Stimulated activated naive CD8-positive, alpha-beta T cell treated with anti-CD3 and anti-CD28 coated beads, Interleukin-15, amount 100 ng/mL, for 72 hours (primary cell): ENCODE measurements at regions not wholly inside any gene's neighbourhood (a gene's known extent, or its start where the extent isn't known, plus 50 kb on each side); places are given as distances from the start of the nearest gene placed in this dataset.

Experiments
- ATAC-seq: fragments of 150-1000 bp; cut with Tn5 transposase; 2 replicates; pipeline ENCODE4 v1.10.0; 2021; ENCODE audit warnings: mild to moderate bottlenecking, moderate library complexity
- DNase-seq, 2 donors: peaks; one replicate each; pipeline ENCODE4 v3.0.0; 2021 to 2022
- H3K27ac Mint-ChIP-seq, 2 donors: one replicate each; pipeline ENCODE4 v1.8.0; 2022; ENCODE audit warnings: mild to moderate bottlenecking in 2 of 2, mixed read lengths in 2 of 2, moderate library complexity in 2 of 2
- H3K27me3 Mint-ChIP-seq: one replicate; pipeline ENCODE4 v1.8.0; 2022; ENCODE audit warnings: mixed read lengths
- H3K4me1 Mint-ChIP-seq: one replicate; pipeline ENCODE4 v1.8.0; 2022; ENCODE audit warnings: mild to moderate bottlenecking, mixed read lengths
- H3K4me3 Mint-ChIP-seq, 2 donors: one replicate each; pipeline ENCODE4 v1.8.0; 2022; ENCODE audit warnings: mild to moderate bottlenecking in 2 of 2, mixed read lengths in 2 of 2, moderate library complexity in 1 of 2
- H3K9me3 Mint-ChIP-seq, 2 donors: one replicate each; pipeline ENCODE4 v1.8.0; 2022; ENCODE audit warnings: mixed read lengths in 2 of 2

DNA sequence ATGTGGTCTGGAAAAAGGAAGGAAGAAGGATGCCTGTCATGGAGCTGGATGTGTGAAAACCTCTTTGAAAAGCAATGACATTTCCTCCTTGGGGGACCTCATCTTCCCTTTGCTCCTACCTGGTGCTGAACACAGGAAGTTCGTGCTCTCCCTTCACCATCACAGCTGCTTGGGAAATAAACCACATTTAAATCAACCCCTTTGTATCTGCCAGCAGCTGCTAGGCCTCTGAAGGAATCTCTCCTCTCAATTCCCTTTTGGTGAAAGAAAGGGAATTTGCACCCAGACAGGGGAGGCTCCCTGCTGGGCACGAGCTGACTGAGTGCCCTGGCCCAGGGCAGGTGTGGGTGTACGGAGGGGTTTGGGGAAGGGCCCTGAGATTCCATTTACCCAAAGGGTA is 437.7 kb downstream of the TSHZ3 start:
- Mint-ChIP-seq H3K9me3 (no peaks in the 10 kb centered on the region), H3K27me3 (peaks cover 7% of the 10 kb centered on the region), H3K4me3 (no peak overlapping the region), H3K4me1 (no peaks in the 10 kb centered on the region), H3K27ac (no peak overlapping the region)
- DNase-seq, result no peak
- no peak for ATAC-seq

DNA sequence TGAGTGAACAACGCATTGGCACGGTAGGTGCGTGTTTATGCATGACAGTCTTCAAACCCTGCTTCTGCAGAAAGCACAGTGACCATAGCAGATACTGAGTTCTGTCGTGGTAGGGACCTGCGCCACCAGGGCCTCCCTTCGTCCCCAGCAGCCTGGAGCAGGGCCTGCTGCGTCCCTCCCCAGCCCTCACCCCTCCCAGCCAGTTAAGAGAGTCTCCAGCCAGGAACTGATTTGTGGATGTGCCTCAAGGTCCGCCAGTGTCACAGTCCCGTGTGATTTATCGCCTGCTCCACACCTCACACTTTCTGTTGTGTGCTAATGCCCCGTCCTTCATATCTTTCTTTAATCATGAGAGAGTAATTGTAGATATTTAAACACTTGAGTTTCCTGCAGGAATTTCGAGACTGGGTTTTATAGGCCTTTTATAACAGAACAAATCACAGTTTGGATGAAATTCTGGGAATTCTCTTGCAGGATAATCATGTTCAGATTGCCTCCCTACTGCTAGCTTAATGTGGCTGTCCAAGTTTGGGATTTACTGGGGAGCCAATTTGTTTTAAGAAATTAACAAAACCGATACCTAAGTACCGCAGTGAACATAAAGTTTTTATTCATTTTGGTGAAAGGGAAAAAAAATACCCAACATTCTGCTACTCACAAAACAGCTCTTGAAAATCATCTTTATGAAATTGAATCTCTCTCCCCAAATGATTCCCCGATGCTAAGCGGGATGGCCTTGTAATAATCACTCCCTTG is 438.6 kb downstream of the TSHZ3 start:
- ATAC-seq, result no peak
- H3K4me3 Mint-ChIP-seq, result no peak overlapping the region
- no peaks in the 10 kb centered on the region for H3K4me1 Mint-ChIP-seq
- no peak for DNase-seq
- no peaks in the 10 kb centered on the region for H3K9me3 Mint-ChIP-seq
- H3K27ac Mint-ChIP-seq, result no peak overlapping the region
- peaks cover 7% of the 10 kb centered on the region for H3K27me3 Mint-ChIP-seq

DNA sequence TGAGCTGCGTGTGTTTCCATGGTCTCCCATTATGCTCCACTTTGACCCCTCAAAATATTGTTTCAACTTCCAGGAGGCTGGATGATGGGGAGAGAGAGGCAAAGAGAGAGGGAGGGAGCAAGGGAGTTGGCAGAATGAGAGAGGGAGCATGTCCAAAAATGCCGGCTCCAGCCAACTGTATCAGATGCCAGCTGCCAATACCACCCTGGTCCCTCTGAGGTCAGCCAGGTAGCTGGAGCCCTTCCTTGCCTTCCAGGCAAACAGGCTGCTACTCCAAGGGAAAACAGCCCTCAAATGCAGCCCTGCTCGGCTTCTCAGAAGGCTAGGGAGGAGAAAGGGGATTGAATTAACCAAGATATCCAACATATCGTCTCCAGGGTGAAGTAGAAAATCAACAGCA is 440.0 kb downstream of the TSHZ3 start:
- Mint-ChIP-seq H3K4me3 (no peak overlapping the region), H3K27ac (no peak overlapping the region), H3K27me3 (peaks cover 7% of the 10 kb centered on the region), H3K4me1 (no peaks in the 10 kb centered on the region), H3K9me3 (no peaks in the 10 kb centered on the region)
- DNase-seq, result no peak
- no peak for ATAC-seq

DNA sequence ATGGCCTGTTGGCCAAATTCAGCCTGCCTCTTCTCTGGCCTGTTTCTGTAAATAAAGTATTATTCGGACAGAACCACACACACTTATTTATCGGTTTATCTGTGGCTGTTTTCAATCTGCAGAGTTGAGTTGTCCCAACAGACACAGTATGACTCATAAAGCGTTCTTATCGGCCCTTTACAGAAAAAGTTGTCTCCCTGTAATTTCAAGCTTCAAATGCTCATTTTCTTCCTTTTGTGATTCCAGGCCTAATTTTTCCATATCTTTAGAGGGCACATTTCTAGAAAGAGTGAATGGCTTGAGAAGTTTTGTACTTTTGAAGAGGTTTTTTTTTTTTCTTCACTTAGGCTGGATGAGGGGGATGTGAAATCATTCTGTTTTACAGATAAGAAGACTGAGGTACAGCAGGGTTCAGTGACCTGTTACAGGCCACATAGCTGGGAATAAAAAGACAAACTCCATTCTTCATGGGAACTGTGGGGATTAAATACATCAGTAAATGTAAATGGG is 440.9 kb downstream of the TSHZ3 start:
- no peaks in the 10 kb centered on the region for H3K9me3 Mint-ChIP-seq
- peaks cover 8% of the 10 kb centered on the region for H3K27me3 Mint-ChIP-seq
- H3K27ac Mint-ChIP-seq, result no peak overlapping the region
- ATAC-seq, result no peak
- H3K4me1 Mint-ChIP-seq, result no peaks in the 10 kb centered on the region
- H3K4me3 Mint-ChIP-seq, result no peak overlapping the region
- no peak for DNase-seq

DNA sequence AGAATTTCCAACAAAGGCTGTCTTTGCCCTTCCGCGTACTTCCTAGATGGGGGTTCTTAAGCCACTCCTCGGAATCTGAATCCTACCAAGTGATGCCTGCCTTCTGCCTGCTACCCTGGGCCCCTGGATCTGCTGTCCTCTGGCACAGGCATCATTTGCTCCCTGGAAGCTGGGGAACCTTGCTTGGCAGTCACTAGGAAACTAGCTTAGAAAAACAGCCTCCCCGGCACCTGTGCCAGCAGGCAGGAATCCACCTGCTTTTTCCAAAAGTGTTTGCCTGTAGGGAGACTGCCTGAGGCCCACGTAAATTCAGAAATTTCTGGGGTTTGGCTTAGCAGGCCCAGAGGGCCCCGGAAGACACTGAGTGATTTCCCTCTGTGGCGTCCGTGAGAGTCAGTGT is 442.4 kb downstream of the TSHZ3 start:
- Mint-ChIP-seq H3K27ac (no peak overlapping the region), H3K9me3 (no peaks in the 10 kb centered on the region), H3K27me3 (peaks cover 8% of the 10 kb centered on the region), H3K4me1 (no peaks in the 10 kb centered on the region), H3K4me3 (no peak overlapping the region)
- no peak for DNase-seq
- ATAC-seq, result no peak

DNA sequence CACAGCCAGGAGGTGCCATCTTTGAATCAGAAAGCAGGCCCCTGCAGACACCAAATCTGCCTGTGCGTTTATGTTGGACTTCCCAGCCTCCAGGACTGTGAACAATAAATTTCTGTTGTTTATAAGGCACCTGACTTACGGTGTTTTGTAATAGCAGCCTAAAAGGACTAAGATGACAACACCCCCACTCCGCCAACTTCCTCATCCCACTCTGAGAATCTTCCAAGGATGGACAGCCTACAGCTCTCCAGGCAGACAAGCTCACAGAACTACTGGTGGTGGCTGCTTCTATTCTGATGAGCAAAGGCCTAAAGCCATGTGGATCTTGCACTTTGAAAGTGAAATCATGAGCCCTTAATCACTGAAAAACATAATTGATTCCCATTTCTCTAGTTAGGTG is 449.2 kb downstream of the TSHZ3 start:
- DNase-seq (no peak), ATAC-seq (no peak)
- Mint-ChIP-seq H3K4me3 (no peak overlapping the region), H3K4me1 (no peaks in the 10 kb centered on the region), H3K27me3 (peaks cover 8% of the 10 kb centered on the region), H3K27ac (no peak overlapping the region), H3K9me3 (no peaks in the 10 kb centered on the region)

DNA sequence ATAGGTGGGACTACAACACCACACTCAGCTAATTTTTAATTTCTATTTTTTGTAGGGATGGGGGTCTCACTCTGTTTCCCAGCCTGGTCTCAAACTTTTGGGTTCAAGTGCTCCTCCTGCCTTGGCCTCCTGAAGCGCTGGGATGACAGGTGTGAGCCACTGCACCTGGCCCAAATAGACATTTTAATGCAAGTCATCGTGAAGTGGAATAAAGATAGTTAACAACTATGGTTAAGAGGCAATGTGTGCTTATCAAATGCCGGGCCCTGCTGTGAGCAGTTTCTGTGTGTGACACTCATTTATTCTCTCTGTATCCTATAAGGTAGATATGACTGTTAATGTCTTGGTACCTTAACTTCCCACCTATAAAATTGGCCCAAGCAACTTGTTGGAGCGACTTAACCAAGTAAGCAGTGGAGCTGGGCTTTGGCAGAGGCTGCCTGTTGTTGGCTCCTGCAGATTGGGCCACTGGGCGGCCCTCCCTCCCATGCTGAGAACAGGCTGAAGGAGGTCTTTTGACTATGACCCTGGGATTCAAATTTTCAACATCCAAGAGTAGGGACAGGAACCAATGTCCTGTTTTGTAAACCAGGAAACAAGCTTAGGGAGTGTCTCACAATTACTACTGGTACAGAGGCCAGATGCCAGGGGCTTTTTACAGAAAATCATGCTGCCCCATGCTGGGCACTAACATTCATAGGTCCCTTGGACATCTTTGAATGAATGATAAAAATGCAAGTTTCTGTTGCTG is 450.7 kb downstream of the TSHZ3 start:
- Mint-ChIP-seq H3K4me1 (no peaks in the 10 kb centered on the region), H3K27me3 (peaks cover 2% of the 10 kb centered on the region), H3K4me3 (no peak overlapping the region), H3K27ac (peak overlapping the region in 1 of 2 donors; percentile 19), H3K9me3 (no peaks in the 10 kb centered on the region)
- ATAC-seq (no peak), DNase-seq (no peak)

DNA sequence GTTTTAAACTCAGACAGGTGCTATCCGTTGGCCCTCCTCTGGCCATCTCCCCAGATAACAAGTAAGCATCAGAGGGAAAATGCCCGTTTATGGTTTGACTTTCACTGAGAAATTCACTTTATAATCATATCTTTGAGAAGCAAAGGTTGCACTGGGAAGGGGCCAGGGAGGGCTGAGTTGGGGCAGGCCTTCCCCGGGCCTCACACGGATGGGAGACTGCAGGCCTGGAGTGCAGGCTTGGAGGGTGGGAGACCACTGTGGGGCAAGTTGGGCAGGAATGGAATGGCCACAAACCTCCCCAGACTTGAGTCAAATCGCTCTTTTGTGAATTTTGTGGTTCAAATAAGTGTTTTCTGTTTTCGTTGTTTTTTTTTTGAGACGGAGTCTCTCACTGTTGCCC is 451.7 kb downstream of the TSHZ3 start:
- Mint-ChIP-seq H3K9me3 (no peaks in the 10 kb centered on the region), H3K4me1 (no peaks in the 10 kb centered on the region), H3K27ac (no peak overlapping the region), H3K27me3 (no peaks in the 10 kb centered on the region), H3K4me3 (no peak overlapping the region)
- DNase-seq, result no peak
- no peak for ATAC-seq

DNA sequence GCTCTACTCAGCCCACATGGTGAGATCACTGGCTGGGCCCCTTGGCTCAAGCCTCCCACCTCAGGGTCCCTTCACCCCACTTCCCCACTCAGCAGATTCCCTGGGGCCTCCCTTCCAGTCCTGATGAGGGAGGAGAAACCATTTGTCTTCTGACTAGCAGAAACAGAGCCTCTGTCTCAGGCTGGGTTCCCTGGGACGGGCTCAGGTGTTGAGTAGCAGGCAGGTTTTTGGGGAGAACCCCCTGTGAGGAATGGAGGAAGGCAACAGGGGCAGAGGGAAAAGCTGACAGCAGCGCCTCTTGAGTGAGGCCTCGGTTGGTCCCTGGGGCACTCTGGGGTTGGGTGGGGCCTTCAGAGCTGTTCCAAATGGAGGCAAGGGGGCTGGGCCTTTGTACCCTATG is 452.2 kb downstream of the TSHZ3 start:
- ATAC-seq (no peak), DNase-seq (no peak)
- Mint-ChIP-seq H3K9me3 (no peaks in the 10 kb centered on the region), H3K27ac (no peak overlapping the region), H3K4me1 (no peaks in the 10 kb centered on the region), H3K4me3 (no peak overlapping the region), H3K27me3 (no peaks in the 10 kb centered on the region)

DNA sequence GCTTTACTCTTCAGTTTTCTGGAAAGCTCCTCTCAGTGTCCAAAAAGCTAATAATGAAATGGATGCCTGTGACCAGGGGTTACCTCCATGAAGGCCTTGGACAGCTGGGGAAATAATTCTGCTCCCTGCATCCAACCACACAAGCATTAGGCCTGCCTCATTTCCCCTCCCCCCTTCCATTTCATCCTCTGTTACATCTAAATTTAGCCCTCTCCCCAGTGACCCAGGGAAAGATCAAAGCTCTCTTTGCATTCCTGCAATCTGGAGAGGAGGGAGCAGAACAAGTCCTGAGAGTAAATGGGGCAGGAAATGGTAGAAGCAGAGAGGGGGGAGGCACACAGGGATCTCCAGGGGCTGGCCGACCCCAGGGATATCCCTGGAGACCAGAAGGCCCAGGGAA is 452.7 kb downstream of the TSHZ3 start:
- ATAC-seq (no peak), DNase-seq (no peak)
- Mint-ChIP-seq H3K27ac (no peak overlapping the region), H3K4me1 (no peaks in the 10 kb centered on the region), H3K9me3 (no peaks in the 10 kb centered on the region), H3K27me3 (no peaks in the 10 kb centered on the region), H3K4me3 (no peak overlapping the region)

DNA sequence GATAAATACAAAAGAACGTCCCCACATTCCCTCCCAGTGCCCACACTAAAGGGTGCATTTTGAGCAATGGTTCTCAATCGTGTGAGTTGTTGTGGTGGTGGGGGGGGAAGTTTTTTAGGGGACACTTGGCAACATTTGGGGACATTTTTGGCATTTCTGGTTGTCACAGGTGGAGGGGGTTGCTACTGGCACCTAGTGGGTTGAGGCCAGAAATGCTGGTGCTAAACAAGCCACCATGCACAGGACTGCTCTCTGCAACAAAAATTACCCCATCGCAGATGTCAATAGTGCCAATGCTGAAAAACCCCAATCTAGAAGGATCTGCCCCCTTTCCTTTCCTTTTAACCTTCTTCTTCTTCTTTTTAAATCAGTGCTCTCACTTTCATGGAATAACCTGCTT is 453.3 kb downstream of the TSHZ3 start:
- no peak for ATAC-seq
- Mint-ChIP-seq H3K27ac (no peak overlapping the region), H3K9me3 (no peaks in the 10 kb centered on the region), H3K27me3 (no peaks in the 10 kb centered on the region), H3K4me1 (no peaks in the 10 kb centered on the region), H3K4me3 (no peak overlapping the region)
- no peak for DNase-seq

DNA sequence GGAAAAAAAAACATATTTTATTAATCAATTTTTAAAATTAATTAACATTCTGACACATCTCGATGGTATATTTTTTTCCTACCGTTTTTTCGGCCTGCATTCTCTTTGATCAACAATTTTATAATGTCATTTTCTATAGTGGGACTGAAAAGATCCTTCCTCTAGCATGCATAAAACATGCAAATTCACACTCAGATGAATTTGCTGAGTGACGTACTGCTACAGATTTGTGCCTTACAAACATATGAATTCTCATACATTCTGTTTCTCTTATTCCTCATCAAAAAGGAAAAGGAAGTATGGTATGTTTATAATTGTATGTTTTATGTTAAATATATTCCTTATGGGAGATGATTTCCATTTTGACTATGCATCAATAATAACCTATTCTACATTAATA is 458.2 kb downstream of the TSHZ3 start:
- H3K4me3 Mint-ChIP-seq, result no peak overlapping the region
- no peak for ATAC-seq
- H3K27ac Mint-ChIP-seq, result no peak overlapping the region
- no peaks in the 10 kb centered on the region for H3K4me1 Mint-ChIP-seq
- H3K27me3 Mint-ChIP-seq, result peaks cover 12% of the 10 kb centered on the region
- no peak for DNase-seq
- H3K9me3 Mint-ChIP-seq, result no peaks in the 10 kb centered on the region

DNA sequence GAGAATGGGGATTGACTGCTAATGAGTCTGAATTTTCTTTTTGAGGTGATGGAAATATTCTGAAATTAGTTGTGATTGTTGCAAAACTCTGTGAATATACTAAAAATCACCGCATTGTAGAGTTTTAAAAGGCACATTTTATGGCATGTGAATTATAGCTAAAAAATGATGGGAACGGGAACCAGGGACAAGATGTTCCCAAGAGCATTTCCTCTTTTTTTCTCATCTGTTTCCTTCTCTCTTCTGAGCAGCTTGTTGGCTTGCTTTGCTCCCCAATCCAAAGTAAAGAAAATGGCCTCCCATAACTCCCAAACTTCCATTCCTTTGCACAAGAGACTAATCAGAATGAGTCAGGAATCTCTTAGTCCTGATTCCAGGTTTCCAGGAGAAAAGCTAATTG is 459.2 kb downstream of the TSHZ3 start:
- Mint-ChIP-seq H3K27me3 (peaks cover 12% of the 10 kb centered on the region), H3K4me1 (no peaks in the 10 kb centered on the region), H3K9me3 (no peaks in the 10 kb centered on the region), H3K4me3 (no peak overlapping the region), H3K27ac (no peak overlapping the region)
- DNase-seq, result no peak
- no peak for ATAC-seq

DNA sequence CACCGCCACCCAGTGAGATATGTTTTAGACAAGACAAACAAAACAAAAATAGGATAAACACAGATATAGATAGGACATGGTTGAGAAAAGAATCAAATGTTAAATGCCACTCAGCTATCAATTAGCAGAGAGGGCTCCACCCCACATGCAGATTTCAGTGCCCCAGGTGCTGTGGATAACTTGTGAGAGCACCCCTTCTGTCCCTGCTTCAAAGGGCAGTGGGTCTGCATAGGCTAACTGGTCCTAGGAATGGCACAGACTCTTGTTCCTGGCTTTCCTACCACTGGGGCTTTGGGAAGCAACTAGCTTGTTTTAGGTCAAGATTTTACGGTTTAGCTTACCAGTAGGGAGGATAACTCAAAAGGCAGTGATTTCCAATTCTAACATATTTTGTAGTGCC is 460.3 kb downstream of the TSHZ3 start:
- Mint-ChIP-seq H3K4me3 (no peak overlapping the region), H3K27ac (no peak overlapping the region), H3K9me3 (no peaks in the 10 kb centered on the region), H3K27me3 (peaks cover 19% of the 10 kb centered on the region), H3K4me1 (no peaks in the 10 kb centered on the region)
- DNase-seq, result no peak
- no peak for ATAC-seq

DNA sequence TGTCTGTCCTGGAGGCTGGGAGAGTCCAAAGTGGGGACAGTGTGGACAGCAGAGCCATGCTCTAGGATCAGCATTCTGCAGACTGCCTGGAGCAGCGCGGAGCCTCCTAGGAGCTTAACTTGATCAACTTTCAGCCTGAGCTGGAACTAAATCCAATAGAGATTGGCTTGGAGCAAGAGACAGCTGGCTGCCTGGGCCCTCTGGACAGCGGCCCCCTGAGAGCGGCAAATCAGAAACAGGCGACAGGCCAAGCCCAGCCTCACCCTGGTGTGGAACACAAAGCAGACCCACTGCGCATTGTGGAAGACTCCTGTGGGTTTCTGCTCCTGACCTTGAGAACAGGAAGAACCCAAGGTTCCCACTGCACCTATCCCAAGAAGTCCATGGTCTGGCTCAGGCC is 462.2 kb downstream of the TSHZ3 start:
- no peaks in the 10 kb centered on the region for H3K9me3 Mint-ChIP-seq
- H3K4me3 Mint-ChIP-seq, result no peak overlapping the region
- peaks cover 19% of the 10 kb centered on the region for H3K27me3 Mint-ChIP-seq
- no peak overlapping the region for H3K27ac Mint-ChIP-seq
- DNase-seq, result no peak
- no peak for ATAC-seq
- no peaks in the 10 kb centered on the region for H3K4me1 Mint-ChIP-seq

DNA sequence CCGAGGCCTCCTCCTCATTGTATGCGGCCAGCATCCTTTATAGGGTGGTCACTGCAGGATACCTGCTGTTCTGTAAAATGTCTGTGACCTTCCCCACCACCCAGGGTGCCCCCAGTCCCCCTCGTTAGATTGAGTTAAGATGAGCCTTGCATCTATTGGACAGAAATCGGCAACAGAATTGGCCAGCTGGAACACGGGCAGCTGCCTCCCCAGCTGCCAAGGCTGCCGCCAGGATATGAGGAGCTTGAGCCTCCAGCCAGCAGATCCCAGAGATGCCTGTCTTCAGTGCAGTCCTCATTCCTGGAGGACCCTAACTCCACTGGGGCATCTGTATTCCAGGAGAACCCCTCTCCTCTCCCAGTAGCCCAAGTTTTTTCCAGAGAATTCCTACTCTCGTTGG is 463.0 kb downstream of the TSHZ3 start:
- H3K27ac Mint-ChIP-seq, result no peak overlapping the region
- ATAC-seq (no peak), DNase-seq (no peak)
- no peaks in the 10 kb centered on the region for H3K4me1 Mint-ChIP-seq
- H3K4me3 Mint-ChIP-seq, result no peak overlapping the region
- no peaks in the 10 kb centered on the region for H3K9me3 Mint-ChIP-seq
- peaks cover 19% of the 10 kb centered on the region for H3K27me3 Mint-ChIP-seq
